GM18508 (cell line): ENCODE measurements at regions not wholly inside any gene's neighbourhood (a gene's known extent, or its start where the extent isn't known, plus 50 kb on each side); places are given as distances from the start of the nearest gene placed in this dataset.

ENCODE experiments used
- ATAC-seq: cut with Tn5 transposase; IDR thresholded peaks from one replicate; pipeline ENCODE4 v1.9.1; 2021; ENCODE audit warnings: moderate number of reproducible peaks; ENCODE audit not compliant: insufficient read depth, unreplicated experiment

- ATAC-seq, result no peak
These were observed 346.7 kb upstream of the CCDC196 start for GRCh38 chr14:66139432-66139831.

- ATAC-seq, result no peak
These were observed 345.8 kb upstream of the CCDC196 start for GRCh38 chr14:66140213-66140918.

DNA sequence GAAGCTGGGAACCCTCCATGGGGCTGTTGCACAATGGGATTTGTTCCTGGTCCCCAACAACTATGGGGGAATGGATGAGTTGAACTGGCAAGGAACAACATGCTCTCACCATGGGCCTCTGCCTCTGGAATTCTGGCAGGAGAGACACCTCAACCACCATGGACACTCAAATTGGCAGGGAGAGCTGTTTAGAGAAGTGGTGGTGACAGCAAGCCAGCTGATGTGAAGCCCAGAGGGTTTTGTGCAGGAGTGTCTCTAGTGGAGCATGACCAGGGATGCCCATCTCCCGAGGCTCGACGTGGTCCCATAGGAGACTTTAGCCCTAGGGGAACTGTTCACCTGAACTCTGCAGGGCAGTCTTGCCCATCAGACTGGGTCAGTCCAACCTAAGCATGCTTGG is 345.2 kb upstream of the CCDC196 start:
- ATAC-seq, result no peak

- no peak for ATAC-seq
These were observed 344.4 kb upstream of the CCDC196 start for GRCh38 chr14:66141733-66142132.

- no peak for ATAC-seq
These were observed 342.6 kb upstream of the CCDC196 start for GRCh38 chr14:66143387-66144112.

DNA sequence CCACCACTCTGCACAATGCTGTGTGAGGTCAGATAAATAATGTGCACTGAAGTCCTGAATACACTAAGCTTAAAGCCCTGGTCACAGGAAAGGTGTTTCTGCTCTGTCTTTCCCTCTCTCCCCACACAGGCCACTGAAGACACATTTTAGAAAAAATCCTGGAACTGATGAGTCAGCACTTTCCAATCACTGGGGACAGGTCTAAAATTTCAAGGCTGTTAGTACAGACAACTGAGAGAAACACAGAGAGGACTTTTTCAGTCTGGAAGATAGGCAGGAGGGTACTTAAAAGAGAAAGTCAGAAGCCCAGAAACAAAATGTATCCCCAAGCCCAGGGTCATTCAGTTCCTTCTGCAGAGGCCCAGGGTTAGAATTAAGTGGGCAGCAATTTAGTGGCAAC is 333.9 kb upstream of the CCDC196 start:
- no peak for ATAC-seq

- no peak for ATAC-seq
These were observed 333.4 kb upstream of the CCDC196 start for GRCh38 chr14:66152747-66153146.

DNA sequence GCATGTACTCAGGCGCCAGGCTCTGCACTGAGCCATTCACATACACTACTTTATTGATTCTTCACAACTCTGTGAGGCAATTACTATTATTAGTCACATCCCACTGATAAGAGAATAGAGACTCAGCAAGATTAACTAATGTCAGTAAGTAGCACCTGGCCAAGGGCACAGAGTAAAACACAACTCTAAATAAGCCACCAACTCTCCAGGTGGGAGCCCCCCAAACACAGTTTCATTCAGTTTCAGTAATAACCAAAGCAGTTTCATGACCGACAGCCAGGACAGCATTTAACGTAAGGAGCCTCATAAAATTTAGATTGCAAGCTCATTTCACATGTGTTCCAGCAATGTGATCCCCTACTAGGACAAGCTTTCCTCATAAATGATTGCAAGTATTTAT is 323.1 kb upstream of the CCDC196 start:
- ATAC-seq, result no peak

- no peak for ATAC-seq
These were observed 320.8 kb upstream of the CCDC196 start for GRCh38 chr14:66165337-66165736.

GRCh38 chr14:66174453-66174891 is 311.7 kb upstream of the CCDC196 start:
- ATAC-seq, result no peak

- no peak for ATAC-seq
These were observed 308.2 kb upstream of the CCDC196 start for GRCh38 chr14:66177935-66178334.

GRCh38 chr14:66196670-66197069 is 289.5 kb upstream of the CCDC196 start:
- no peak for ATAC-seq

DNA sequence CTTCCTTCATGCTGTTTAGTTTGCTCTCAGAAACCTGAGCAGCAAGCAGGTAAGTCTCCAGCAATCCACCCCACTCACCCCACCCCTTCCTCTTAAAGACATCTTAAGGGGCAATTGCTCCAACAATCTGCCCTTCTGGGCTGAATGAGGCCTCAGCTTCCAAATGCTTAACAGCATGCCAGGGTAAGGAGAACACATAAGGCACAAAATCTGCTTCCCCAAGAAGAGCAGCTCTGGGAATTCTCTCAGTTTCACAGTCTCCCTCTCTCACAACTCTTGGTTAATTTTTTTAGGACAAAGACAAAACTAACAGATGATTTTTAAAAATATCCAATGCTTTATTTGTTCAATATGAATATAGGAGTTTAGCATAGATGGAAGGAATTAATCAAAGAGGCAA is 288.9 kb upstream of the CCDC196 start:
- no peak for ATAC-seq

DNA sequence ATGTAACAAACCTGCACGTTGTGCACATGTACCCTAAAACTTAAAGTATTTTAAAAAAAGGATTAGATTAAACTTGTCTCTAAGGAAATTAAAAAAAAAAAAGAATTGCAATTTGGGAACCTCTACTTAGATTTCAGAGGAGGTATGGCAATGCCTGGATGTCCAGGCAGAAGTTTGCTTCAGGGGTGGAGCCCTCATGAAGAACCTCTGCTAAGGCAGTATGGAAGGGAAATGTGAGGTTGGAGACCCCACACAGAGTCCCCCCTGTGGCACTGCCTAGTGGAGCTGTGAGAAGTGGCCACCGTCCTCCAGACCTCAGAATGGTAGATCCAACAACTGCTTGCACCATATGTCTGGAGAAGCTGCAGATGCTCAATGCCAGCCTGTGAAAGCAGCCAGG is 279.6 kb upstream of the CCDC196 start:
- ATAC-seq, result no peak

- no peak for ATAC-seq
These were observed 269.4 kb upstream of the CCDC196 start for GRCh38 chr14:66216763-66217162.

DNA sequence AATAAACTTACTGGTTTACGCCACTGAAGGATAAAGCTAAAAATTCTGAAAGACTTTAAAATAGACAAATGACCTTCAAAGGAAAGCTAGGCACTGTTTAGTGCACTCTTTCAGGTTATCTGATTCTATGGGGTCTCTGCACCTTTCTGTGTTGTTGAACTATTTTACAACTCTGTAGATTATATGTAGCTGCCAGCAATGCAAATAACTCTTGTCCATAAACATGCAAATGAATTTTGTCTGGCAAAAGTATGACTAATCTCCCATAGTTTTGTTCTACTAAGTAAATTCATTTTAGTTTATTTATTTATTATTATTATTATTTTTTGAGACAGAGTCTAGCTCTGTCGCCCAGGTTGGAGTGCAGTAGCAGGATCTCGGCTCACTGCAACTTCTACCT is 266.3 kb upstream of the CCDC196 start:
- ATAC-seq, result no peak

DNA sequence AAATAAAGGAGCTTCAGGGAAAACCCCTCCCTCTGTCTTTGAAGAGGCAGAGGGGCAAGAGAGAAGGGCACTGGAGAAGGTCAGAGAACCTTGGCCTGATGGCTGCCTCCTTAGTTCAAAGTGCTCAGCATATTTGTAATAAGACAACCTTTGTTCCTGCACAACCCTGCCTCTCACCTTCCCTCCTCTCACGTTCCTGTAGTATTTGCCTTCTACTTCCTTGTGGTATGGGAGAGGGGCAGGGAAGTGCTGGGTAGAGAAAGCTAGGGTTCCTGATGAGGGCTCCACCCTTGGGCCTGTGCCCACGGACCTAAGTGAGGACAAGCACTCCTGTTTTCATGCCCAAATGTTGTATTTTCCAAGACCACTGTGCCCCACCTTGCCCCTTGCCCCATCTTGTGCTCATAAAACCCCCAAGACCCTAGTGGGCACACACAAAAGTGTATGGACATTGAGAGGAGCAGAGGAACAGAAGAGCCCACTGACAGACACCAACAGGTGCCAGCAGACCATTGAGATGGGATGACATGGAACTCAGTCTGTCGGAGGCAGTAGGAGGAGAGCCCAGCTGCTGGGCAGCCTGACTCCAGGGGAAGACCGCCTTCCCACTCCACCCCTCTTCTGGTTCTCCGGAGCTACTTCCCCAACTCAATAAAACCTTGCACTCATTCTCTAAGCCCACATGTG is 261.5 kb upstream of the CCDC196 start:
- no peak for ATAC-seq

GRCh38 chr14:66225337-66225736 is 260.8 kb upstream of the CCDC196 start:
- ATAC-seq, result no peak

DNA sequence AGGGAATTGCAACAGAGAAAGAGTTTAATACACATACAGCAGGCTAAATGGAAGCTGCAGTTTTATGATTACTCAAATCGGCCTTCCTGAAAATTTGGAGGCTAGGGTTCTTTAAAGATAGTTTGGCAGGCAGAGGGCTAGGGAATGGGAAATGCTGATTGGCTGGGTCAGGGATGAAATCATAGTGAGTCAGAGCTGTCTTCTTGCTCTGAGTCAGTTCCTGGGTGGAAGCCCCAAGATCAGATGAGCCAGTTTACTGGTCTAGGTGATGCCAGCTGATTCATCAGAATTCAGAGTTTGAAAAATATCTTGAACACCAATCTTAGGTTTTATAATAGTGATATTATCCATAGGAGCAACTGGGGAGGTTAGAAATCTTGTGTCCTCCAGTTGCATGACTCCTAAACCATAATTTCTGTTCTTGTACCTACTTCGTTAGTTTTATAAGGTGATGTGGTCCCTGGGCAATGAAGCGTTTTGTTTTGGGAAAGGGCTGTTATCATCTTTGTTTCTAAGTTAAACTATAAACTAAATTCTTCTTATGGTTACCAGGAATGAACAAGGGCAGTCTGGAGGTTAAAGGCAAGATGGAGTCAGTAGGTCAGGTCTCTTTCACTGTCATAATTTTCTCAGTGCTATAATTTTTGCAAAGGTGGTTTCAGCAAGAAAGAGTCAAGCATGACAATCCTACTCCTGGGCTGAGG is 257.8 kb upstream of the CCDC196 start:
- no peak for ATAC-seq

- no peak for ATAC-seq
These were observed 254.4 kb upstream of the CCDC196 start for GRCh38 chr14:66231820-66232219.

DNA sequence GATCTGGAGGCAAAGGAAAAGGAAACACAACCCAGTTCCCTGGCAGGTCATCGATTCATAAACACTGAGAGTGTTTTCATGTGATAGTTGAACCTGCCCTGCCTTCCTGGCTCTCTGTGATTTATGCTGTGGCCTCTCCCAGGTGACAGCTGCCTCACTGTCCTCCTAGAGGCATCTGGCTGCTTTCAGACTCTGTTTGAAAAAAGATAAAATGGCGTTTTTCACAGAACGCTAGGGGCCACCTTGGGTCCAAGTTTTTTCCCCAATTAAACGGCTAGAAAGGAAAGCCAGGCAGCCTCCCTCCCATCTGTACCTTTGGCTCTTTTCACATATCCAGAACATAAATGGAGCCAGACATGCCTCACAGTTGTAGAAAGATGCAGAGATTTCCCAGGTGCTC is 252.6 kb upstream of the CCDC196 start:
- ATAC-seq, result no peak
